Testis (tissue), 2 donors: ENCODE measurements at regions not wholly inside any gene's neighbourhood (a gene's known extent, or its start where the extent isn't known, plus 50 kb on each side); places are given as distances from the start of the nearest gene placed in this dataset.
"Not testable (repeated sequence)": the region's sequence is repeated elsewhere in the genome, so short reads cannot be mapped to it uniquely, and the experiment has no call there.

Experiments
- CTCF ChIP-seq, 3 experiments: fragments of 450-650 bp in 2 of 3; fragments of 200-600 bp in 1 of 3; sonication (generic) in 1 of 3; IDR thresholded peaks; one replicate each; pipeline ENCODE4 v1.5.1; 2016 to 2019; ENCODE audit warnings: antibody characterized with exemption in 3 of 3, mild to moderate bottlenecking in 2 of 3, moderate library complexity in 1 of 3
- POLR2A ChIP-seq: fragments of 450-650 bp; IDR thresholded peaks from one replicate; pipeline ENCODE4 v1.6.1; 2017; ENCODE audit warnings: antibody characterized with exemption, mild to moderate bottlenecking, moderate library complexity

GRCh38 chrY:3491423-3491822 lies 87.4 kb upstream of the TGIF2LY start:
- not testable (repeated sequence) for TF ChIP-seq CTCF (IDR thresholded peaks at IDR 0.05); POLR2A
